ENCODE measurements at regions not wholly inside any gene's neighbourhood (a gene's known extent, or its start where the extent isn't known, plus 50 kb on each side); places are given as distances from the start of the nearest gene placed in this dataset.
"Not testable (repeated sequence)": the region's sequence is repeated elsewhere in the genome, so short reads cannot be mapped to it uniquely, and the experiment has no call there.

DNA sequence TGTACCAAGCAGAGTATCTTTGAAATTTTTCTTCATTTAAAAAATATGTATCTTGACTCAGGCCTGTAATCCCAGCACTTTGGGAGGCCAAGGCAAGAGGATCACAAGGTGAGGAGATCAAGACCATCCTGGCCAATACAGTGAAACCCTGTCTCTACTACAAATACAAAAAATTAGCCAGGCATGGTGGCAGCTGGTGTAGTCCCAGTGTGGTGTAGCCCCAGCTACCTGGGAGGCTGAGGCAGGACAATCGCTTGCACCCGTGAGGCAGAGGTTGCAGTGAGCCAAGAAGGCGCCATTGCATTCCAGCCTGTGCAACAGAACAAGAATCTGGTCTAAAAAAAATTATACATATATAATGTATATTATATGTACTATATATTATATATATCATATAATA, 118.7 kb upstream of the RIMBP3 start:
- TF ChIP-seq, protein P1, sequence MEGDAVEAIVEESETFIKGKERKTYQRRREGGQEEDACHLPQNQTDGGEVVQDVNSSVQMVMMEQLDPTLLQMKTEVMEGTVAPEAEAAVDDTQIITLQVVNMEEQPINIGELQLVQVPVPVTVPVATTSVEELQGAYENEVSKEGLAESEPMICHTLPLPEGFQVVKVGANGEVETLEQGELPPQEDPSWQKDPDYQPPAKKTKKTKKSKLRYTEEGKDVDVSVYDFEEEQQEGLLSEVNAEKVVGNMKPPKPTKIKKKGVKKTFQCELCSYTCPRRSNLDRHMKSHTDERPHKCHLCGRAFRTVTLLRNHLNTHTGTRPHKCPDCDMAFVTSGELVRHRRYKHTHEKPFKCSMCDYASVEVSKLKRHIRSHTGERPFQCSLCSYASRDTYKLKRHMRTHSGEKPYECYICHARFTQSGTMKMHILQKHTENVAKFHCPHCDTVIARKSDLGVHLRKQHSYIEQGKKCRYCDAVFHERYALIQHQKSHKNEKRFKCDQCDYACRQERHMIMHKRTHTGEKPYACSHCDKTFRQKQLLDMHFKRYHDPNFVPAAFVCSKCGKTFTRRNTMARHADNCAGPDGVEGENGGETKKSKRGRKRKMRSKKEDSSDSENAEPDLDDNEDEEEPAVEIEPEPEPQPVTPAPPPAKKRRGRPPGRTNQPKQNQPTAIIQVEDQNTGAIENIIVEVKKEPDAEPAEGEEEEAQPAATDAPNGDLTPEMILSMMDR (IDR thresholded peaks at IDR 0.05), result not testable (repeated sequence)
- not testable (repeated sequence) for TF ChIP-seq POLR2A (IDR thresholded peaks at IDR 0.05)
